HG02943 (cell line): ENCODE measurements at regions not wholly inside any gene's neighbourhood (a gene's known extent, or its start where the extent isn't known, plus 50 kb on each side); places are given as distances from the start of the nearest gene placed in this dataset.

Source experiments
- ATAC-seq: cut with Tn5 transposase; IDR thresholded peaks from one replicate; pipeline ENCODE4 v1.9.1; 2021; ENCODE audit warnings: mild to moderate bottlenecking, low read depth, moderate library complexity; ENCODE audit not compliant: unreplicated experiment

GRCh38 chr1:62978741-62979140 lies 194.8 kb downstream of the ATG4C start:
- no peak for ATAC-seq

GRCh38 chr1:62981434-62981833 lies 197.5 kb downstream of the ATG4C start:
- ATAC-seq, result no peak

GRCh38 chr1:62988867-62989266 lies 204.9 kb downstream of the ATG4C start:
- no peak for ATAC-seq

- ATAC-seq, result no peak
Observed at GRCh38 chr1:62989497-62989896, 205.6 kb downstream of the ATG4C start.

GRCh38 chr1:62991152-62991551 lies 207.2 kb downstream of the ATG4C start:
- ATAC-seq, result no peak

- no peak for ATAC-seq
Observed at GRCh38 chr1:62993844-62994243, 209.9 kb downstream of the ATG4C start.

- no peak for ATAC-seq
Observed at GRCh38 chr1:62995173-62995572, 211.2 kb downstream of the ATG4C start.

GRCh38 chr1:62997884-62998283 lies 214.0 kb downstream of the ATG4C start:
- ATAC-seq, result no peak

- ATAC-seq, result no peak
Observed at GRCh38 chr1:62998845-62999649, 215.1 kb downstream of the ATG4C start.

- no peak for ATAC-seq
Observed at GRCh38 chr1:63000508-63000907, 216.6 kb downstream of the ATG4C start.

GRCh38 chr1:63004868-63005267 lies 220.9 kb downstream of the ATG4C start:
- no peak for ATAC-seq

- no peak for ATAC-seq
Observed at GRCh38 chr1:63005812-63006211, 221.9 kb downstream of the ATG4C start.

- ATAC-seq, result no peak
Observed at GRCh38 chr1:63009421-63009820, 225.5 kb downstream of the ATG4C start.

- no peak for ATAC-seq
Observed at GRCh38 chr1:63010913-63011660, 227.2 kb downstream of the ATG4C start.

GRCh38 chr1:63012339-63012738 lies 228.4 kb downstream of the ATG4C start:
- ATAC-seq, result no peak

GRCh38 chr1:63014267-63014666 lies 230.3 kb downstream of the ATG4C start:
- ATAC-seq, result no peak

- no peak for ATAC-seq
Observed at GRCh38 chr1:63022319-63022718, 238.4 kb downstream of the ATG4C start.

- no peak for ATAC-seq
Observed at GRCh38 chr1:63023171-63023570, 239.2 kb downstream of the ATG4C start.

- ATAC-seq, result no peak
Observed at GRCh38 chr1:63023637-63024036, 239.7 kb downstream of the ATG4C start.

GRCh38 chr1:63024132-63024531 lies 240.2 kb downstream of the ATG4C start:
- no peak for ATAC-seq

GRCh38 chr1:63027176-63027575 lies 243.2 kb downstream of the ATG4C start:
- ATAC-seq, result no peak

GRCh38 chr1:63032171-63032570 lies 248.2 kb downstream of the ATG4C start:
- ATAC-seq, result no peak
